Epithelial cell of prostate (primary cell): ENCODE measurements at regions not wholly inside any gene's neighbourhood (a gene's known extent, or its start where the extent isn't known, plus 50 kb on each side); places are given as distances from the start of the nearest gene placed in this dataset.

Experiments
- DNase-seq: peaks from one replicate; pipeline ENCODE4 v3.0.0-alpha.2; 2011; ENCODE audit warnings: low read depth, low spot score
- H3K27ac ChIP-seq: fragments of 450-650 bp; 2 replicates; pipeline ENCODE4 v1.5.1; 2017; ENCODE audit warnings: mild to moderate bottlenecking

DNA sequence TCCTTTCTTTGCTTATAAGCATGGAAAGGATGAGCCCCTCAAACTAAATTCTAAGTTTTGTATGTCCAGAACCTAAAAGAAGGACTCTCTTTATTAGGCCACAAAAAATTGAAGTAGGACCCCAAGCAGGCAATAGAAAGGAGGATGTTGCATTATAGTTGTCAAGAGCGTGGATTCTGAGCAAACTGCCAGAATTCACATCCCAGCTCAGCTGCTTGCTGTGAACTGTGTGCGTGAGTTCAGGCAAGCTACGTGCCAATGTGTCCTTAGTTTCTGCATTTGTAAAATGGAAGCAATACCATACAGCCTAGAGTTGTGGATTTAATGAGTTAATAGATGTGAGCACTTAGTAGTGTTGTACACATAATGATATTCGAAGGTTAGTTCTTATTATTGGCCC lies 70.6 kb upstream of the SLC44A1 start:
- no peak for DNase-seq

DNA sequence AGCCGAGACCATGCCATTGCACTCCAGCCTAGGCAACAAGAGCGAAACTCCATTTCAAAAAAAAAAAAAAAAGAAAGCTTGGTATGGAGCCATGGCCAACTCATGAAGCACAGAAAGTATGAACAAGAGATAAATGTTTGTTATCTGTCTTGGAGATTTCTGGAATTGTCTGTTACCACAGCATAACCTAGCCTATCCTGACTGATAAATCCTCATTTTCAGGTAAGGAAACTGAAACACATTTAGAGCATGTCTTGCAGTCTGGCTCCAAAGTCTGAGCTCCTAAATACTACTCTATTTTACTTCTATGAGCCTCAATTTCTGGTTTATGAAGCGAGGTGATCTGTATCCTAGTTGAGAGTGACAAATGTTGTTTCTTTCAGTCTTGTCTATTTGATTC lies 68.3 kb upstream of the SLC44A1 start:
- DNase-seq: no peak
- H3K27ac ChIP-seq: no peak overlapping the region

More for the DNA sequence above, 70.6 kb upstream of the SLC44A1 start:
- no peak overlapping the region for H3K27ac ChIP-seq

GRCh38 chr9:105178076-105178475 lies 66.4 kb upstream of the SLC44A1 start:
- DNase-seq: no peak
- H3K27ac ChIP-seq: no peak overlapping the region

GRCh38 chr9:105187781-105188180 lies 56.7 kb upstream of the SLC44A1 start:
- DNase-seq: peak; percentile 36
- H3K27ac ChIP-seq: peak overlapping the region; percentile 37

DNA sequence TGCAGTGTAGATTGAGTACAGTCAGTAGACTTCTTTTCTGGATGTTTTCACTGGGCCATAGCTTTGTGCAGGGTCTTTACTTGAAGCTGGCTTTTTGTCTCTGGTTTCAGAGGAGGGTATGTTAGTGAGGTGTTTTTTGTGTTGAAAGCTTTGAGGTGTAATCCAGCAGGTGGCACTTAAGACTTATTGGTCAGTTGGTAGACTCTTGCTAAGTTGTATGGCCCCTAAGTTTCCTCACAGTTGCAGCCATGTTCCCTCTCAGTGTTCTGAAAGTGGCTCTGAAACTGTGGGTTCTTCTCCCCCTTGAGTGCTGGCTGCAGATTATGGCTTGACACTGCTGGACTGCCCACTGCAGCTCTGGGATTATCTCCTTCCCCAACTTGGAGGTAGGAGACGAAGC lies 55.7 kb upstream of the SLC44A1 start:
- H3K27ac ChIP-seq: no peak overlapping the region
- DNase-seq: no peak

GRCh38 chr9:105191508-105192121 lies 52.8 kb upstream of the SLC44A1 start:
- no peak for DNase-seq
- H3K27ac ChIP-seq: no peak overlapping the region

DNA sequence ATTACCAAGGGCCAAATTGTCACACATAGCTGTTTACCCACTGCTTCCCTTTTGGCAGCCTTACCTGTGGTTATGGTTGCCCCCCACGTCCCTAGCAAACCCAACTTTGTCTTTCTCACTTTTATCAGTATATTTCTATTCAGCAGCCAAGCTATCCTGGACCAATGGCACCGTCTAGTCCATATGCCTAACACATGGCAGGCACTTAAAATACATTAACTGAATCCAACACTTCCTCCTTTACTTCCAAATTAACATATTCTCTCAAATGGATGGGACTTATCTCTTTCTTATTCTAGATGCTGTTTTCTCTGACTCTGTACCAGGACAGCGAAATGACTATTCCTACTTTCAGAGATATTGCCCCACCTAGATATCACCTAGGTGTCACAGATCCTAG lies 50.9 kb upstream of the SLC44A1 start:
- DNase-seq: no peak
- no peak overlapping the region for H3K27ac ChIP-seq

DNA sequence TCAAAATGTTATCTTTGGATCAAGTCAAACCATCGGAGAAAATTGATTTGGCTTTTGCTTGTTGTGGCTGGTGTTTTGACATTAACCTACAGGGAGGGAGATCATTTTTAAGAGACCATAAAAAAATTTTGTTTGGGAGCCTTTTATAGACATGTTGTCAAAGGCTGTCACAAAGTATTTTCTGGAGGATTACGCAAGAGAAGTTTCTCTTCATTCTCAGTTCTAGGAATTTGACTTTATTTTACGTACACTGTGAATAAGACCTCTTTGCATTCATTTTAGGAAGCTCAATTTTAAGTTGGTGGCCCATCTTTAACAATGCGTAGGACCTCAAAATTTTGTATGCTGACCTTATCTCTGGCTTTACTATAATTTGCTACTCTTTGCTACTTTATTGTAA lies 50.2 kb upstream of the SLC44A1 start:
- no peak overlapping the region for H3K27ac ChIP-seq
- DNase-seq: no peak
